CD8-positive, alpha-beta memory T cell (primary cell): ENCODE measurements at regions not wholly inside any gene's neighbourhood (a gene's known extent, or its start where the extent isn't known, plus 50 kb on each side); places are given as distances from the start of the nearest gene placed in this dataset.

Source experiments
- CTCF ChIA-PET: fragments of 350-600 bp; sonication (Branson Sonifier 250); formaldehyde crosslinking; loops from one replicate; lab custom pipeline; 2021; ENCODE audit warnings: antibody characterized with exemption; lab: Charles Lee
- POLR2A ChIA-PET: fragments of 350-600 bp; sonication (Branson Sonifier 250); formaldehyde crosslinking; loops from one replicate; lab custom pipeline; 2021; ENCODE audit warnings: antibody characterized with exemption; lab: Charles Lee
- DNase-seq, 5 donors: peaks; one replicate each; pipeline versions ENCODE4 v3.0.0 to v3.0.0-alpha.2; 2020 to 2022; ENCODE audit warnings: mixed read lengths in 1 of 5
- H3K27ac ChIP-seq: one replicate; pipeline ENCODE4 v1.7.0; 2013; ENCODE audit warnings: low read depth, mild to moderate bottlenecking, low read length, moderate library complexity
- H3K27me3 ChIP-seq: 2 replicates; pipeline ENCODE4 v1.7.0; 2013; ENCODE audit warnings: low read length, mild to moderate bottlenecking; ENCODE audit not compliant: insufficient read depth, poor library complexity, severe bottlenecking
- H3K36me3 ChIP-seq: 2 replicates; pipeline ENCODE4 v1.7.0; 2013; ENCODE audit warnings: mild to moderate bottlenecking, low read length, moderate library complexity; ENCODE audit not compliant: insufficient read depth
- H3K4me1 ChIP-seq: 2 replicates; pipeline ENCODE4 v1.7.0; 2013; ENCODE audit warnings: mild to moderate bottlenecking, low read length, moderate library complexity; ENCODE audit not compliant: insufficient read depth
- H3K4me3 ChIP-seq: 2 replicates; pipeline ENCODE4 v1.7.0; 2013; ENCODE audit warnings: mild to moderate bottlenecking, low read length
- H3K9me3 ChIP-seq: 2 replicates; pipeline ENCODE4 v1.7.0; 2013; ENCODE audit warnings: mild to moderate bottlenecking, low read length
- H3K27ac Mint-ChIP-seq, 8 donors: one replicate each; pipeline ENCODE4 v1.8.0; 2020 to 2021; ENCODE audit warnings: mixed read lengths in 8 of 8, mild to moderate bottlenecking in 6 of 8, inconsistent platforms in 3 of 8, moderate library complexity in 3 of 8
- H3K27me3 Mint-ChIP-seq, 2 donors: one replicate each; pipeline ENCODE4 v1.8.0; 2020 to 2021; ENCODE audit warnings: mixed read lengths in 2 of 2, mild to moderate bottlenecking in 1 of 2, moderate library complexity in 1 of 2
- H3K36me3 Mint-ChIP-seq, 3 donors: one replicate each; pipeline ENCODE4 v1.8.0; 2020 to 2021; ENCODE audit warnings: mixed read lengths in 3 of 3, inconsistent platforms in 1 of 3, mild to moderate bottlenecking in 1 of 3
- H3K4me1 Mint-ChIP-seq, 3 donors: one replicate each; pipeline ENCODE4 v1.8.0; 2020 to 2021; ENCODE audit warnings: mixed read lengths in 3 of 3, inconsistent platforms in 1 of 3, mild to moderate bottlenecking in 1 of 3
- H3K4me3 Mint-ChIP-seq, 7 donors: one replicate each; pipeline ENCODE4 v1.8.0; 2020 to 2021; ENCODE audit warnings: mixed read lengths in 7 of 7, mild to moderate bottlenecking in 6 of 7, moderate library complexity in 4 of 7, inconsistent platforms in 2 of 7
- H3K9me3 Mint-ChIP-seq, 5 donors: one replicate each; pipeline ENCODE4 v1.8.0; 2020 to 2022; ENCODE audit warnings: mixed read lengths in 5 of 5, mild to moderate bottlenecking in 3 of 5, moderate library complexity in 2 of 5, inconsistent platforms in 1 of 5

DNA sequence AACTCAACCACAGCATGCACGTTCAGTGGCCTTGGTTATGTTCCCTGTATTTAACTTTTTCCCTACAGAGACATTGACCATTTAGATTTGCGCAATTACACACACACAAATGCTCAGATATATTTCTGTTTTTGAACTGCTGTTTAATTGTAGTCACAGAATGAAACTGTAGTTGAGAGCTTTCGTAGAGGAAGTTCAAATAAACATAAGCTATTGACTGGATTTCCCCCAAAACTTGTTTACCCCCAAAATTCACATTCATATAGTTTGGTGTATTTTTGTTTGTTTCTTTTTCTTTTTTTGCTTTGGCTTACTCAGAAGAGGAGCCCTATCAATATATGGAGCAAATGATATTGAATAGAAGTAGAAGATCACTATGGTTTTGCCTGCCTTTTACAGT lies 921.0 kb downstream of the ADGRL2 start:
- no peaks in the 10 kb centered on the region for H3K36me3 Mint-ChIP-seq
- no peak overlapping the region for H3K27ac Mint-ChIP-seq
- H3K4me1 Mint-ChIP-seq = no peaks in the 10 kb centered on the region
- peaks cover 7 to 33% (median 9%) of the 10 kb centered on the region in 5 donors for H3K9me3 Mint-ChIP-seq
- Histone ChIP-seq H3K27ac (no peak overlapping the region), H3K36me3 (no peaks in the 10 kb centered on the region), H3K4me3 (no peak overlapping the region), H3K27me3 (no peaks in the 10 kb centered on the region), H3K4me1 (no peaks in the 10 kb centered on the region), H3K9me3 (no peaks in the 10 kb centered on the region)
- ChIA-PET CTCF (no interaction called here), POLR2A (no interaction called here)
- H3K27me3 Mint-ChIP-seq = no peaks in the 10 kb centered on the region
- no peak for DNase-seq
- no peak overlapping the region for H3K4me3 Mint-ChIP-seq

DNA sequence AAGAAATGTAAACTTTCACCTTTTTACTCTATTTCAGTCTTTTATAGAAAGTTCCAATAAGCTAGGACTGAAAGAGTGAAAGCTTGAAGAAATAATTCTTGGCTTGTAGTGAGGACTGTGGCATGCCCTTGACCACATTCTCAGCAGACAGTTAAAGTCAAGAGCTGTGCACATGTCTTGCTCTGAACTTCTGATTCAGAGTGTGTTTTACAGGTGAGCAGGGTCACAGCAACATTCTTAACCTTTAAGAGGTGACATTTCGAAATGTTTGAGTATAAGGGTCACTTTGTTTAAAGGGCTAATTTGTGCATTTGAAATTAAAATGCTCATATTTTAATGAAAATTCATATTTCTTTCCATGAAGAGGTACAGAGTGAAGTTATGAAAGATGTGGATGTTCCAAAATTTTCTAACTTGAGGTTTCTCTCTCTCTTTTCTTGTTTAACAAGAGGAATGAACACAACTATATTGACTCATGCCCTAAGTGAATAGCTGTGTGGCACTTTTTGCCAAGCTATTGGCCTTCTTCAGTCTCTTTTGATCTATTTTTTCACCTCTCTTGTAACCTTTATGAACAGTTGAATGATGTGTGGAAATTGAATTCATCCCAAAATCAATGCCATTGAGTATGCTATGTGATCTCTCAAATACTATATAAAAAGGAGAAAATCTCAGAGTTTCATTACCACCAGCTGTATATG lies 918.1 kb downstream of the ADGRL2 start:
- Mint-ChIP-seq H3K9me3 (peaks cover 9 to 39% (median 12%) of the 10 kb centered on the region in 5 donors), H3K27ac (no peak overlapping the region), H3K4me3 (no peak overlapping the region), H3K36me3 (no peaks in the 10 kb centered on the region), H3K4me1 (no peaks in the 10 kb centered on the region), H3K27me3 (no peaks in the 10 kb centered on the region)
- Histone ChIP-seq H3K4me3 (no peak overlapping the region), H3K9me3 (no peaks in the 10 kb centered on the region), H3K36me3 (no peaks in the 10 kb centered on the region), H3K27ac (no peak overlapping the region), H3K4me1 (no peaks in the 10 kb centered on the region), H3K27me3 (no peaks in the 10 kb centered on the region)
- POLR2A ChIA-PET = no interaction called here
- no peak for DNase-seq
- CTCF ChIA-PET = no interaction called here

DNA sequence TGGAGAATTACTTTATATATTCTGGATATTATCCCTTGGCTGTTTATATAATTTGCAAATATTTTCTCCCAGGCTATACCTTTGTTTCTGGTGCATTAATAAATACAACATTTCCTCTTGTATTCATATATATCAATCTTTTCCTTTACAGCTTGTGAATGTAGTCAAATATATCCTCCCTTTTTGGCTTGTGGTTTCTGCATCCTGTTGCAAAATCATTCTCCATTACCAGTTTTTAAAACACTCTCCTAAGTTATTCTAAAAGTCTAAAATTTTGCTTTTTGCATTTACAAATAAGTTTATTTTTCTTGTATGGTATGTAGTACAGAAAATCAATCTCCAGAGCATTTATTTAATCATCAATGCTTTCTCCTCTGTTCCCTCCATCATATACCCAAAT lies 909.4 kb downstream of the ADGRL2 start:
- Histone ChIP-seq H3K4me3 (no peak overlapping the region), H3K27me3 (no peaks in the 10 kb centered on the region), H3K27ac (no peak overlapping the region), H3K4me1 (no peaks in the 10 kb centered on the region), H3K36me3 (no peaks in the 10 kb centered on the region), H3K9me3 (no peaks in the 10 kb centered on the region)
- H3K36me3 Mint-ChIP-seq = no peaks in the 10 kb centered on the region
- H3K4me3 Mint-ChIP-seq = no peak overlapping the region
- no peak overlapping the region for H3K27ac Mint-ChIP-seq
- CTCF ChIA-PET = no interaction called here
- no peaks in the 10 kb centered on the region for H3K27me3 Mint-ChIP-seq
- peaks cover 5 to 15% (median 5%) of the 10 kb centered on the region in 5 donors for H3K9me3 Mint-ChIP-seq
- H3K4me1 Mint-ChIP-seq = no peaks in the 10 kb centered on the region
- DNase-seq = no peak
- POLR2A ChIA-PET = no interaction called here

DNA sequence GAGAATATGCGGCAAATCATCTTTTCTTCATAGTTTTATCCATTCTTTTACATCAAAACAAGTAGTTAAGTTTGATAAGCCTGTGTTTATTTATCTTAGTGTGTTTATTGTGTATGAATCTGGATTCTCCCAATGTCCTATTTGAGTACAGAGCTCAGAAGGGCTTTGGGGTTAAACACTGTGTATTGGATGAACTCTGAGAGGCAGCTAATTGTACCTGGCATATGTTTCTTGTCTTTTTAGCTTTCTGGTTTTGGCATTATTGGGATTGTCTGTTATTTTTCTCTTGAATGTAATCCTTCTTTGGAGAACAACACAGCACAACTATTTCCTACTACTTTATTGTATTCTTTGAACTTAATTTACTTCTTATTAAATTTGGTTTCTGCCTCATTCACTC lies 906.9 kb downstream of the ADGRL2 start:
- H3K4me1 Mint-ChIP-seq = no peaks in the 10 kb centered on the region
- Histone ChIP-seq H3K4me3 (no peak overlapping the region), H3K9me3 (no peaks in the 10 kb centered on the region)

DNA sequence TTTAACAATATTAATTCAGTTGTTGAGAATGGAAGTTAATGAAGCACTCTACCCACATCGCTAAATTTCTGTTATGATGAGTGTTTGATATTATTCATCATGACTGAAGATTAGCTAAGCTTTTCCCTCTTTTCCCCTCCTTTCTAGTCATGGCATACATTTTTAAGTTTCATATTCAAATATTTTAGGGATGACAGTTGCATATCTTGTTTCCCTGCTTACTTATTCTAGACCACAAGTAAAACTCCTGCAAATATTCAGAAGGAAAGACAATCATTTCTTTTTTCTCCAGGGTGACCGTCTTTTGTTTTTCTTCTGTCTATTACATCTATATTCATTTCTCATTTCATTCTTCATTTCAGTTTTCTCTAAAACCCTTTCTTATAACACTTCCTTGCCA lies 906.0 kb downstream of the ADGRL2 start:
- H3K27ac Mint-ChIP-seq = no peak overlapping the region
- Histone ChIP-seq H3K4me1 (no peaks in the 10 kb centered on the region), H3K4me3 (no peak overlapping the region), H3K27me3 (no peaks in the 10 kb centered on the region), H3K9me3 (no peaks in the 10 kb centered on the region), H3K36me3 (no peaks in the 10 kb centered on the region), H3K27ac (no peak overlapping the region)
- CTCF ChIA-PET = no interaction called here
- peaks cover 0 to 10% (median 6%) of the 10 kb centered on the region in 5 donors for H3K9me3 Mint-ChIP-seq
- POLR2A ChIA-PET = no interaction called here
- no peak overlapping the region for H3K4me3 Mint-ChIP-seq
- no peaks in the 10 kb centered on the region for H3K4me1 Mint-ChIP-seq
- H3K27me3 Mint-ChIP-seq = no peaks in the 10 kb centered on the region
- no peaks in the 10 kb centered on the region for H3K36me3 Mint-ChIP-seq
- DNase-seq = no peak

More for the DNA sequence above, 906.9 kb downstream of the ADGRL2 start:
- Mint-ChIP-seq H3K4me3 (no peak overlapping the region), H3K27me3 (no peaks in the 10 kb centered on the region), H3K36me3 (no peaks in the 10 kb centered on the region), H3K27ac (no peak overlapping the region), H3K9me3 (peaks cover 2 to 10% (median 5%) of the 10 kb centered on the region in 5 donors)
- Histone ChIP-seq H3K4me1 (no peaks in the 10 kb centered on the region), H3K27me3 (no peaks in the 10 kb centered on the region), H3K27ac (no peak overlapping the region), H3K36me3 (no peaks in the 10 kb centered on the region)
- POLR2A ChIA-PET = no interaction called here
- DNase-seq = no peak
- CTCF ChIA-PET = no interaction called here

DNA sequence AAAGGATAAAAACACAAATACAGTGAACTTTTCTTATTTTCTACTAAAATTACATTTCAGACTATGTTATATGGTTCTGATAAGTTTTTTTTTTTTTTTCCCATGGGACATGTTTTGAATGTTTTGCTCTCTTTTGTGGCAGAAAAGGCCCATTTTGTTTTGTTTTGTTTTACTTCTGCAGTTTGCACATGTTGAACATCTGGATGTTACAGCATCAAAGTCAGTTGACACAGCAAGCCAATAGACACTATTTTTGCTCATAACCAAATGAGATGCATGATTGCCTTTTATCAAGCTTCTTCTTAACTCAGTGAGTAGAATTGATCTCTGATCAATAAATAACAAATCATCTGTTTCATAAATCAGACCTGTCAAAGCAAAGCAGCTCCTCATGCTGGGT lies 904.2 kb downstream of the ADGRL2 start:
- H3K4me1 Mint-ChIP-seq = no peaks in the 10 kb centered on the region
- CTCF ChIA-PET = no interaction called here
- H3K27me3 ChIP-seq = no peaks in the 10 kb centered on the region
- H3K9me3 ChIP-seq = no peaks in the 10 kb centered on the region
- no peaks in the 10 kb centered on the region for H3K36me3 ChIP-seq
- H3K36me3 Mint-ChIP-seq = no peaks in the 10 kb centered on the region
- no peaks in the 10 kb centered on the region for H3K4me1 ChIP-seq
- DNase-seq = no peak
- no peaks in the 10 kb centered on the region for H3K27me3 Mint-ChIP-seq
- POLR2A ChIA-PET = no interaction called here
- peaks cover 0 to 18% (median 8%) of the 10 kb centered on the region in 5 donors for H3K9me3 Mint-ChIP-seq
- no peak overlapping the region for H3K27ac Mint-ChIP-seq
- H3K4me3 Mint-ChIP-seq = no peak overlapping the region
- H3K27ac ChIP-seq = no peak overlapping the region
- H3K4me3 ChIP-seq = no peak overlapping the region

DNA sequence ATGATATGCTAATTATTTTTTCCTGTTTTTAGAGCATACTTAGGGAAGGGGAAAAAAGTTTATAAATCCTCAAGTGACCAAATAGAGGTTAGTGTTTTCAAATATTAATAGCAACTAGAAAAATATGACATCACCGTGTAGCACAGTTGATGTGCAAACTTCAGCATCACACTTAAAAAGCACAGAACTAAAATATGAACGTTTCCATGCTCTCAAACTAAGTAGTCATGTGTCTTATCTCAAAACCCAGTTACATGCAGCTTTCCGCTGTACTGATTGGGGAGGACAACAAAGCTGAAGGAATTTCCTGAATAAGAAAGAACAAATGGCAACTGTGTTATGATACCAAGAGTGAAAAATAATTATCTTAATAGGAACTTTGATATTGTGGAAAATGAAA lies 903.7 kb downstream of the ADGRL2 start:
- DNase-seq = no peak
- Mint-ChIP-seq H3K27ac (no peak overlapping the region), H3K27me3 (no peaks in the 10 kb centered on the region), H3K36me3 (no peaks in the 10 kb centered on the region), H3K4me1 (no peaks in the 10 kb centered on the region), H3K9me3 (peaks cover 0 to 18% (median 8%) of the 10 kb centered on the region in 5 donors), H3K4me3 (no peak overlapping the region)
- Histone ChIP-seq H3K4me1 (no peaks in the 10 kb centered on the region), H3K9me3 (no peaks in the 10 kb centered on the region), H3K27ac (no peak overlapping the region), H3K36me3 (no peaks in the 10 kb centered on the region), H3K27me3 (no peaks in the 10 kb centered on the region), H3K4me3 (no peak overlapping the region)
- ChIA-PET POLR2A (no interaction called here), CTCF (no interaction called here)

DNA sequence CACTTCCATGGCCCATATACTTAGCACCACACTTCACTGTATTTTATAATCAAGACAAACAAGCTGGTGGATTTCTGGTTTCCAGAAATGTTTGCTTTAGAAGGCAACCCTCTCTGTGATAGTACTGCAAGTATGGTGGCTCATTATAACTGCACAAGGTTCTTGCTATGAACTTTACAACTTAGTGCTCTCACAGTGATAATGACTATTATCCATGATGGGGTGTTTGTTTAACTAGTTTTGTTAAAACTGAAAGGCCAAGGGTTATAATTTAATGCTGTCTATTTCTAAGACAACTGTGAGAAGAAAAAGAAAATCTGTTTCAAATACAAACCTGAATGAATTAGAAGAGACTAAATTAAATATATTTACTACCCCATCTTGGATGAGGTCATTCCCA lies 903.2 kb downstream of the ADGRL2 start:
- Mint-ChIP-seq H3K27me3 (no peaks in the 10 kb centered on the region), H3K9me3 (peaks cover 0 to 20% (median 6%) of the 10 kb centered on the region in 5 donors), H3K36me3 (no peaks in the 10 kb centered on the region), H3K27ac (no peak overlapping the region), H3K4me3 (no peak overlapping the region), H3K4me1 (no peaks in the 10 kb centered on the region)
- no peaks in the 10 kb centered on the region for H3K4me1 ChIP-seq
- no peak for DNase-seq
- H3K9me3 ChIP-seq = no peaks in the 10 kb centered on the region
- no peaks in the 10 kb centered on the region for H3K27me3 ChIP-seq
- H3K36me3 ChIP-seq = no peaks in the 10 kb centered on the region
- ChIA-PET POLR2A (no interaction called here), CTCF (no interaction called here)
- H3K27ac ChIP-seq = no peak overlapping the region
- H3K4me3 ChIP-seq = no peak overlapping the region
